ENCODE measurements at regions not wholly inside any gene's neighbourhood (a gene's known extent, or its start where the extent isn't known, plus 50 kb on each side); places are given as distances from the start of the nearest gene placed in this dataset.

DNA sequence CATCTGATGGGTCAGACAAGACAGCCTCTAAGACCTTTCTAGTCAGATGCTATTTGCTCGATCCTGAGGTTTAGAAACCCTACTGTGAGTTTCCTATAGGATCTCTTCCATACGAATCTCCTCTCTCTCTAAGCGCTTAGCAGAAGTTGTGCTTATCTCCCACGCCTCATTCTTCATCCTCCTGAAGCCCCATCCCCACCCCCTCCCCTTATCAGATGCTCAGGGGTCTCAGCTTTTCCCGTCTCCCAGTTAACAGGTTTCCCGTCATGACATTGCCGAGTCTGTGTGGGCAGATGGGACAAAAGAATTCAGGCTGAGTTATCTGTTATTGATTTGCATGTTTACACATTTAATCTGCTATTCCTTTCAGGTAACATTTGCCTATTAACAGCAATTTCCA lies 99.0 kb upstream of the PIRT start:
- Histone ChIP-seq H3K4me3 (no peak overlapping the region), H3K27ac (no peak overlapping the region), H3K36me3 (no peaks in the 10 kb centered on the region), H3K27me3 (replicated peaks in 1 of 7) (peaks cover 0 to 24% (median 0%) of the 10 kb centered on the region in 7 donors), H3K9me3 (peaks cover 0 to 6% (median 0%) of the 10 kb centered on the region in 8 donors), H3K4me1 (no peaks in the 10 kb centered on the region)
- TF ChIP-seq, protein P1, sequence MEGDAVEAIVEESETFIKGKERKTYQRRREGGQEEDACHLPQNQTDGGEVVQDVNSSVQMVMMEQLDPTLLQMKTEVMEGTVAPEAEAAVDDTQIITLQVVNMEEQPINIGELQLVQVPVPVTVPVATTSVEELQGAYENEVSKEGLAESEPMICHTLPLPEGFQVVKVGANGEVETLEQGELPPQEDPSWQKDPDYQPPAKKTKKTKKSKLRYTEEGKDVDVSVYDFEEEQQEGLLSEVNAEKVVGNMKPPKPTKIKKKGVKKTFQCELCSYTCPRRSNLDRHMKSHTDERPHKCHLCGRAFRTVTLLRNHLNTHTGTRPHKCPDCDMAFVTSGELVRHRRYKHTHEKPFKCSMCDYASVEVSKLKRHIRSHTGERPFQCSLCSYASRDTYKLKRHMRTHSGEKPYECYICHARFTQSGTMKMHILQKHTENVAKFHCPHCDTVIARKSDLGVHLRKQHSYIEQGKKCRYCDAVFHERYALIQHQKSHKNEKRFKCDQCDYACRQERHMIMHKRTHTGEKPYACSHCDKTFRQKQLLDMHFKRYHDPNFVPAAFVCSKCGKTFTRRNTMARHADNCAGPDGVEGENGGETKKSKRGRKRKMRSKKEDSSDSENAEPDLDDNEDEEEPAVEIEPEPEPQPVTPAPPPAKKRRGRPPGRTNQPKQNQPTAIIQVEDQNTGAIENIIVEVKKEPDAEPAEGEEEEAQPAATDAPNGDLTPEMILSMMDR (IDR thresholded peaks at IDR 0.05 in 8 of 11, conservative IDR thresholded peaks at IDR 0.05 in 3 of 11): no peak
- TF ChIP-seq POLR2A (IDR thresholded peaks at IDR 0.05) (no peak), POLR2AphosphoS5 (IDR thresholded peaks at IDR 0.05) (no peak)
- DNase-seq: no peak
- intact Hi-C loops (cut with DNase I; ENCODE audit: low total_unique reads): no loop called here
- 20 to 30% (median 25%) methylated on average over 7 of the region's 7 CpGs for WGBS, 5 donors

- TF ChIP-seq POLR2AphosphoS5 (IDR thresholded peaks at IDR 0.05): no peak
- TF ChIP-seq POLR2A (IDR thresholded peaks at IDR 0.05): no peak
- TF ChIP-seq, protein P1 (IDR thresholded peaks at IDR 0.05 in 8 of 11, conservative IDR thresholded peaks at IDR 0.05 in 3 of 11): no peak
- Histone ChIP-seq H3K27me3 (replicated peaks in 1 of 7) (peaks cover 0 to 30% (median 0%) of the 10 kb centered on the region in 7 donors), H3K9me3 (peaks cover 0 to 6% (median 0%) of the 10 kb centered on the region in 8 donors), H3K27ac (no peak overlapping the region), H3K4me1 (no peaks in the 10 kb centered on the region), H3K36me3 (no peaks in the 10 kb centered on the region), H3K4me3 (no peak overlapping the region)
- intact Hi-C loops (cut with DNase I; ENCODE audit: low total_unique reads): no loop called here
- no peak for DNase-seq
- 83 to 94% (median 84%) methylated on average over 4 of the region's 4 CpGs for WGBS, 5 donors
These were observed 95.1 kb upstream of the PIRT start for GRCh38 chr17:10932938-10933337.

DNA sequence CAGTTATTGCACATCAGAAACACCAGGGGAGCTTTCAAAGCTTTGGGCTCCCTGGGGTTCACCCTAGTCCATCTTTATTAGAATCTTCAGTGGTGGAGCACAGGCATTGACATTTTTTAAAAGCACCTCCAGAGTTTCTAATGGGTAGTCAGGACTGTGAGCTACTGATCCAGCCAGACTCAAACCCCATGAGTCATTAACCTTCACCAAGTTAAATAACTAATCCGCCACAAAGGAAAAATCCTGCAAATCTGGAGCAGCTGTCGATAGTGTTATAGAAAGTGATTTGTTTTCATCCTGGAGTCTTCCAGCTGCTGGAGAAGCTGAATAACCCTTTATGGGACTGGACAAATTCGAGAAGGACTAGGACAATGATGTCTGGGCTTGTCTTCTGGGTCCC lies 93.2 kb upstream of the PIRT start:
- Histone ChIP-seq H3K27ac (no peak overlapping the region), H3K4me3 (no peak overlapping the region), H3K9me3 (peaks cover 0 to 6% (median 0%) of the 10 kb centered on the region in 8 donors), H3K4me1 (no peaks in the 10 kb centered on the region), H3K36me3 (no peaks in the 10 kb centered on the region), H3K27me3 (replicated peaks in 1 of 7) (peaks cover 0 to 33% (median 0%) of the 10 kb centered on the region in 7 donors)
- TF ChIP-seq POLR2A (IDR thresholded peaks at IDR 0.05) (no peak), POLR2AphosphoS5 (IDR thresholded peaks at IDR 0.05) (no peak)
- TF ChIP-seq, protein P1 (IDR thresholded peaks at IDR 0.05 in 8 of 11, conservative IDR thresholded peaks at IDR 0.05 in 3 of 11): no peak
- intact Hi-C loops (cut with DNase I; ENCODE audit: low total_unique reads): no loop called here
- DNase-seq: no peak
- WGBS, 5 donors: 62 to 70% (median 67%) methylated on average over 3 of the region's 3 CpGs

GRCh38 chr17:10927712-10928111 lies 89.8 kb upstream of the PIRT start:
- no peak for TF ChIP-seq POLR2AphosphoS5 (IDR thresholded peaks at IDR 0.05)
- TF ChIP-seq POLR2A (IDR thresholded peaks at IDR 0.05): no peak
- TF ChIP-seq, protein P1 (IDR thresholded peaks at IDR 0.05 in 8 of 11, conservative IDR thresholded peaks at IDR 0.05 in 3 of 11): no peak
- Histone ChIP-seq H3K4me1 (no peaks in the 10 kb centered on the region), H3K9me3 (no peaks in the 10 kb centered on the region), H3K36me3 (no peaks in the 10 kb centered on the region), H3K27me3 (replicated peaks in 1 of 7) (peaks cover 0 to 33% (median 0%) of the 10 kb centered on the region in 7 donors), H3K4me3 (no peak overlapping the region), H3K27ac (no peak overlapping the region)
- WGBS, 5 donors: 85 to 98% (median 91%) methylated on average over 2 of the region's 2 CpGs
- intact Hi-C loops (cut with DNase I; ENCODE audit: low total_unique reads): no loop called here
- DNase-seq: no peak

All from spleen (tissue), 11 donors.